Ishikawa (cell line): ENCODE measurements at regions not wholly inside any gene's neighbourhood (a gene's known extent, or its start where the extent isn't known, plus 50 kb on each side); places are given as distances from the start of the nearest gene placed in this dataset.

Source experiments
- CREB1 ChIP-seq: IDR thresholded peaks from 2 replicates; pipeline ENCODE4 v1.6.1; 2012; ENCODE audit warnings: low read depth
- EGR1 ChIP-seq: IDR thresholded peaks from 2 replicates; pipeline ENCODE4 v1.6.1; 2012
- EP300 ChIP-seq: IDR thresholded peaks from 2 replicates; pipeline ENCODE4 v1.6.1; 2012; ENCODE audit warnings: borderline replicate concordance
- FOXM1 ChIP-seq: IDR thresholded peaks from 2 replicates; pipeline ENCODE4 v1.6.1; 2012; ENCODE audit warnings: low read depth, borderline replicate concordance
- NFIC ChIP-seq: IDR thresholded peaks from 2 replicates; pipeline ENCODE4 v1.6.1; 2012
- RAD21 ChIP-seq: IDR thresholded peaks from 2 replicates; pipeline ENCODE4 v1.6.1; 2012; ENCODE audit warnings: low read depth
- TCF12 ChIP-seq: IDR thresholded peaks from 2 replicates; pipeline ENCODE4 v1.6.1; 2012; ENCODE audit warnings: low read depth
- YY1 ChIP-seq: IDR thresholded peaks from 2 replicates; pipeline ENCODE4 v1.6.1; 2012; ENCODE audit warnings: low read depth
- ZBTB7A ChIP-seq: IDR thresholded peaks from 2 replicates; pipeline ENCODE4 v1.6.1; 2012; ENCODE audit warnings: low read depth
- TF ChIP-seq, protein P1 (sequence below): IDR thresholded peaks from 2 replicates; pipeline ENCODE4 v1.6.1; 2012; ENCODE audit warnings: low read depth, mild to moderate bottlenecking

DNA sequence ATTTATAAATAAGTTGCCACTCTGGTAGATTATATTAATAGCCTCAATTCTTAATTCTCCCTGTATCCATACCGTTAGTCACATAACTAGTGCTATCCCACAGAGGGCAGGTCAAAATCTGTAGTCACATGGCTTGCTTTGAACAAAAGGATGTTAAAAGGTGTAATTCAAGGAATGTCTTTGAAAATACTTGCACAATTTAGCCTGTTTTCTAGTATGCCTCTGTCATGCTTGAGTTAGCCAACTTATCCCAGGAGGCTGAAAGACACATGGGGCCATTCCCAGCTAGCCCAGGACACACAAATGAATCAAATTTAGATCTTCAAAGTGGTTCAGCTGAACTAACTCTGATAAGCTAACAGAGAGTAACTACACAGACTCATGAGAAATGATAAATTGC lies 758.5 kb upstream of the NEGR1 start:
- TF ChIP-seq CREB1 (no peak), FOXM1 (no peak), TCF12 (no peak), RAD21 (no peak), NFIC (no peak), YY1 (no peak), ZBTB7A (no peak), EGR1 (no peak), EP300 (no peak)
- TF ChIP-seq, protein P1, sequence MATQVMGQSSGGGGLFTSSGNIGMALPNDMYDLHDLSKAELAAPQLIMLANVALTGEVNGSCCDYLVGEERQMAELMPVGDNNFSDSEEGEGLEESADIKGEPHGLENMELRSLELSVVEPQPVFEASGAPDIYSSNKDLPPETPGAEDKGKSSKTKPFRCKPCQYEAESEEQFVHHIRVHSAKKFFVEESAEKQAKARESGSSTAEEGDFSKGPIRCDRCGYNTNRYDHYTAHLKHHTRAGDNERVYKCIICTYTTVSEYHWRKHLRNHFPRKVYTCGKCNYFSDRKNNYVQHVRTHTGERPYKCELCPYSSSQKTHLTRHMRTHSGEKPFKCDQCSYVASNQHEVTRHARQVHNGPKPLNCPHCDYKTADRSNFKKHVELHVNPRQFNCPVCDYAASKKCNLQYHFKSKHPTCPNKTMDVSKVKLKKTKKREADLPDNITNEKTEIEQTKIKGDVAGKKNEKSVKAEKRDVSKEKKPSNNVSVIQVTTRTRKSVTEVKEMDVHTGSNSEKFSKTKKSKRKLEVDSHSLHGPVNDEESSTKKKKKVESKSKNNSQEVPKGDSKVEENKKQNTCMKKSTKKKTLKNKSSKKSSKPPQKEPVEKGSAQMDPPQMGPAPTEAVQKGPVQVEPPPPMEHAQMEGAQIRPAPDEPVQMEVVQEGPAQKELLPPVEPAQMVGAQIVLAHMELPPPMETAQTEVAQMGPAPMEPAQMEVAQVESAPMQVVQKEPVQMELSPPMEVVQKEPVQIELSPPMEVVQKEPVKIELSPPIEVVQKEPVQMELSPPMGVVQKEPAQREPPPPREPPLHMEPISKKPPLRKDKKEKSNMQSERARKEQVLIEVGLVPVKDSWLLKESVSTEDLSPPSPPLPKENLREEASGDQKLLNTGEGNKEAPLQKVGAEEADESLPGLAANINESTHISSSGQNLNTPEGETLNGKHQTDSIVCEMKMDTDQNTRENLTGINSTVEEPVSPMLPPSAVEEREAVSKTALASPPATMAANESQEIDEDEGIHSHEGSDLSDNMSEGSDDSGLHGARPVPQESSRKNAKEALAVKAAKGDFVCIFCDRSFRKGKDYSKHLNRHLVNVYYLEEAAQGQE: no peak
